ENCODE measurements at regions not wholly inside any gene's neighbourhood (a gene's known extent, or its start where the extent isn't known, plus 50 kb on each side); places are given as distances from the start of the nearest gene placed in this dataset.

GRCh38 chr7:55629051-55629677 lies 56.9 kb upstream of the VOPP1 start:
- DNase-seq (ENCODE audit: low read depth in 2 of 2): no peak

DNA sequence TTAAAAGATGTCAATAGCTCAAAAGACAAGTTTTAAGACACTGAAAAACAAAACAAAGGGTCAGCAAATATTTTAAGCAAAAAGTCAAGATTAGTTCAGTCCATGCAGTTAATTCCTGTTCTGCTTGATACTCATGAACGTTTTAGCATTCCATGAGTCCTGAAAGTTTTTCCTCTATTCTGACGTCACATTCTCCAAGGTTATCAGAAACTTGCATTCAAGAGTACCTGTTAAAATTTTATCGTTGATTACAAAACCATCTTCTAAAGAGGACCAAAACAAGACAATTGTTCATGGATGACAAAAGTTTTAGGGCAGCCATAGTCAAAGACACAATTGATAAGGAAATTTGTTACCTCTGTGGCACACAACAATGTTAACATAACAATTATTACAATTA lies 52.5 kb upstream of the VOPP1 start:
- no peak for DNase-seq (ENCODE audit: low read depth in 2 of 2)

GRCh38 chr7:55623617-55624016 lies 51.3 kb upstream of the VOPP1 start:
- DNase-seq (ENCODE audit: low read depth in 2 of 2): no peak

- no peak for DNase-seq (ENCODE audit: low read depth in 2 of 2)
These were observed 49.9 kb upstream of the VOPP1 start for GRCh38 chr7:55622241-55622640.
